B cell (primary cell): ENCODE measurements at regions not wholly inside any gene's neighbourhood (a gene's known extent, or its start where the extent isn't known, plus 50 kb on each side); places are given as distances from the start of the nearest gene placed in this dataset.

ENCODE experiments used
- ATAC-seq: fragments of 200-7000 bp; cut with Tn5 transposase; one replicate; pipeline ENCODE4 v1.10.0; 2021; ENCODE audit warnings: low read depth, mild to moderate bottlenecking, moderate number of reproducible peaks, moderate library complexity
- CTCF ChIA-PET: fragments of 350-600 bp; sonication (Branson Sonifier 250); formaldehyde crosslinking; loops from one replicate; lab custom pipeline; 2021; ENCODE audit warnings: antibody characterized with exemption, inconsistent platforms; lab: Charles Lee
- POLR2A ChIA-PET: fragments of 350-600 bp; sonication (Branson Sonifier 250); formaldehyde crosslinking; loops from one replicate; lab custom pipeline; 2021; ENCODE audit warnings: antibody characterized with exemption; lab: Charles Lee
- DNase-seq: peaks from one replicate; pipeline ENCODE4 v3.0.0; 2013
- H2AFZ ChIP-seq: 2 replicates; pipeline ENCODE4 v1.6.1; 2012; ENCODE audit warnings: mild to moderate bottlenecking, low read depth, low read length; ENCODE audit not compliant: insufficient read depth, poor library complexity, severe bottlenecking
- H3K27ac ChIP-seq, 2 donors: 1 replicate in 1 of 2; 2 replicates in 1 of 2; pipeline ENCODE4 v1.5.1; 2012 to 2013; ENCODE audit warnings: low read length in 2 of 2, mild to moderate bottlenecking in 2 of 2, moderate library complexity in 1 of 2
- H3K27me3 ChIP-seq, 4 experiments: fragments of 200-600 bp in 1 of 4; sonication (generic) in 1 of 4; replicated peaks in 1 of 4; 1 replicate in 2 of 4; 2 replicates in 2 of 4; pipeline versions ENCODE4 v1.6.1 to v1.7.0; 2013 to 2016; ENCODE audit warnings: low read length in 3 of 4, mild to moderate bottlenecking in 2 of 4, mixed read lengths in 1 of 4, moderate library complexity in 1 of 4; ENCODE audit not compliant: insufficient read depth in 4 of 4, control insufficient read depth in 3 of 4; ENCODE audit errors: control extremely low read depth in 1 of 4
- H3K36me3 ChIP-seq, 2 experiments: replicated peaks in 1 of 2; 1 replicate in 1 of 2; 2 replicates in 1 of 2; pipeline versions ENCODE4 v1.6.1 to v1.7.1; 2013; ENCODE audit warnings: low read length in 1 of 2; ENCODE audit not compliant: insufficient read depth in 2 of 2, control insufficient read depth in 1 of 2; ENCODE audit errors: control extremely low read depth in 1 of 2, extremely low read depth in 1 of 2
- H3K4me1 ChIP-seq, 2 donors: fragments of 200-600 bp in 1 of 2; sonication (generic) in 1 of 2; 1 replicate in 1 of 2; 2 replicates in 1 of 2; pipeline versions ENCODE4 v1.5.1 to v1.6.1; 2013 to 2017; ENCODE audit warnings: low read length in 2 of 2; ENCODE audit not compliant: control insufficient read depth in 2 of 2, insufficient read depth in 2 of 2
- H3K4me2 ChIP-seq: replicated peaks from 2 replicates; pipeline ENCODE3; 2012; ENCODE audit warnings: mild to moderate bottlenecking, low read depth, low read length; ENCODE audit not compliant: poor library complexity, severe bottlenecking
- H3K4me3 ChIP-seq, 5 experiments: fragments of 200-600 bp in 1 of 5; sonication (generic) in 1 of 5; 1 replicate in 3 of 5; 2 replicates in 2 of 5; pipeline versions ENCODE4 v1.5.1 to v1.7.0; 2011 to 2016; ENCODE audit warnings: low read length in 4 of 5, mild to moderate bottlenecking in 4 of 5, low read depth in 2 of 5, control low read depth in 1 of 5, moderate library complexity in 1 of 5; ENCODE audit not compliant: insufficient read depth in 1 of 5; ENCODE audit errors: control extremely low read depth in 1 of 5, extremely low read depth in 1 of 5
- H3K79me2 ChIP-seq: fragments of 200-600 bp; sonication (generic); one replicate; pipeline ENCODE4 v1.6.0; 2016; ENCODE audit warnings: low read length; ENCODE audit not compliant: control insufficient read depth, insufficient read depth
- H3K9ac ChIP-seq: fragments of 200-600 bp; sonication (generic); 2 replicates; pipeline ENCODE4 v1.6.1; 2017; ENCODE audit warnings: mild to moderate bottlenecking, low read length, moderate library complexity
- H3K9me3 ChIP-seq, 3 donors: one replicate each; pipeline versions ENCODE4 v1.6.1 to v1.7.1; 2013; ENCODE audit warnings: low read length in 2 of 3; ENCODE audit not compliant: control insufficient read depth in 2 of 3, insufficient read depth in 1 of 3; ENCODE audit errors: control extremely low read depth in 1 of 3
- H4K20me1 ChIP-seq: 2 replicates; pipeline ENCODE4 v1.6.0; 2012; ENCODE audit warnings: mild to moderate bottlenecking, low read length; ENCODE audit not compliant: insufficient read depth, control insufficient read depth, poor library complexity, severe bottlenecking
- H3K27ac Mint-ChIP-seq: one replicate; pipeline ENCODE4 v1.8.0; 2021; ENCODE audit warnings: mixed read lengths
- H3K27me3 Mint-ChIP-seq: one replicate; pipeline ENCODE4 v1.8.0; 2021; ENCODE audit warnings: mixed read lengths
- H3K4me1 Mint-ChIP-seq: one replicate; pipeline ENCODE4 v1.8.0; 2021; ENCODE audit warnings: mixed read lengths
- H3K4me3 Mint-ChIP-seq: one replicate; pipeline ENCODE4 v1.8.0; 2021; ENCODE audit warnings: mixed read lengths
- H3K9me3 Mint-ChIP-seq: one replicate; pipeline ENCODE4 v1.8.0; 2022; ENCODE audit warnings: mixed read lengths; ENCODE audit not compliant: insufficient read depth
- EZH2 ChIP-seq: IDR thresholded peaks from 2 replicates; pipeline ENCODE4 v1.6.1; 2012; ENCODE audit warnings: borderline replicate concordance, low read depth, mild to moderate bottlenecking, moderate library complexity, low read length; ENCODE audit not compliant: insufficient read depth, poor library complexity, severe bottlenecking
- WGBS: methylation state at CpG from one replicate; pipeline ENCODE4 v1.1.5; 2013; ENCODE audit warnings: missing lambda C conversion rate; ENCODE audit not compliant: insufficient coverage; 5-methylcytosine and 5-hydroxymethylcytosine counted together
- intact Hi-C: fragments of 100-400 bp; cut with micrococcal nuclease; formaldehyde crosslinking; loops from one replicate; pipeline ENCODE4 v1.10.0; 2022
- TF ChIP-seq, protein P1 (sequence below): fragments of 200-600 bp; IDR thresholded peaks from one replicate; pipeline ENCODE4 v1.8.0; 2022; ENCODE audit warnings: antibody characterized with exemption, mild to moderate bottlenecking

DNA sequence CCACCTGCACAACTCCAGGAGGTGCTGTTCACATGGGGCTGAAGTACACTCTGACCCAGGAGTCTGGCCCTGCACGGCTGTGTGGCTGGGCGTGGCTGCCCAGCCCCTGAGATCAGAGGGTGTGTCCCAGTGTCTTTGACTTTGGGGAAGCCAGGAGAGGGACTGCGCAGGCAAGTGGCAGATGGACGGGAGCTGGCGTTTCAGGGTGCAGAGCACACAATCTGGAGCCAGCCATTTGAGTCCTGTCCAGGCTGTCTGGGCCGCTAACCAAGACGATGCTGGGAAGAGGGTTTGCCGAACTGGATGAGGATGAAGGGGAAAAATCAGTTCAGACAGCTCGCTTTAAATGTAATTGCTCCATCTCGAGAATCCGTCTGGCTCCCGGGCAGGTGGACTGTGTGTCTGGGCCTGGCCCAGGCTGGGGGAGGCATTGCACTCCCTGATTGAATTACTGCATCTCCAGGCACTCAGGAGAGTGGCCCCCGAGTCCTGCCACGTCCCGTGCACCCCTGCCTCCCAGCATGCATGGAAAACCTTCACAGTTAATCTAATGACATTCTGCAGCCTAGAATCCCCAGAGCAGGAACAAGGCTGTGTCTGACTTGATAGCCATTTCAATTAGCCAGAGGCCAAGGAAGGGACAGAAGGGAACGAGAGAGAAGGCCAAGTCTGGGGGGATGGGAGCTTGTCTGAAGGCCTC lies 120.8 kb upstream of the NANOS1 start:
- POLR2A ChIA-PET: no interaction called here
- 87% methylated on average over 16 of the region's 16 CpGs for WGBS
- Histone ChIP-seq H3K9ac (no peak overlapping the region), H3K36me3 (no peaks in the 10 kb centered on the region), H3K4me1 (no peaks in the 10 kb centered on the region), H3K4me3 (no peak overlapping the region), H3K79me2 (no peaks in the 10 kb centered on the region), H3K4me2 (no peak overlapping the region), H3K27ac (no peak overlapping the region), H3K27me3 (no peaks in the 10 kb centered on the region), H2AFZ (no peak overlapping the region), H3K9me3 (no peaks in the 10 kb centered on the region), H4K20me1 (no peaks in the 10 kb centered on the region)
- no peaks in the 10 kb centered on the region for H3K9me3 Mint-ChIP-seq
- TF ChIP-seq, protein P1, sequence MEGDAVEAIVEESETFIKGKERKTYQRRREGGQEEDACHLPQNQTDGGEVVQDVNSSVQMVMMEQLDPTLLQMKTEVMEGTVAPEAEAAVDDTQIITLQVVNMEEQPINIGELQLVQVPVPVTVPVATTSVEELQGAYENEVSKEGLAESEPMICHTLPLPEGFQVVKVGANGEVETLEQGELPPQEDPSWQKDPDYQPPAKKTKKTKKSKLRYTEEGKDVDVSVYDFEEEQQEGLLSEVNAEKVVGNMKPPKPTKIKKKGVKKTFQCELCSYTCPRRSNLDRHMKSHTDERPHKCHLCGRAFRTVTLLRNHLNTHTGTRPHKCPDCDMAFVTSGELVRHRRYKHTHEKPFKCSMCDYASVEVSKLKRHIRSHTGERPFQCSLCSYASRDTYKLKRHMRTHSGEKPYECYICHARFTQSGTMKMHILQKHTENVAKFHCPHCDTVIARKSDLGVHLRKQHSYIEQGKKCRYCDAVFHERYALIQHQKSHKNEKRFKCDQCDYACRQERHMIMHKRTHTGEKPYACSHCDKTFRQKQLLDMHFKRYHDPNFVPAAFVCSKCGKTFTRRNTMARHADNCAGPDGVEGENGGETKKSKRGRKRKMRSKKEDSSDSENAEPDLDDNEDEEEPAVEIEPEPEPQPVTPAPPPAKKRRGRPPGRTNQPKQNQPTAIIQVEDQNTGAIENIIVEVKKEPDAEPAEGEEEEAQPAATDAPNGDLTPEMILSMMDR: no peak
- TF ChIP-seq EZH2: no peak
- ATAC-seq (no peak), DNase-seq (no peak)
- H3K27ac Mint-ChIP-seq: no peak overlapping the region
- intact Hi-C loops: no loop called here
- CTCF ChIA-PET: no interaction called here
- H3K27me3 Mint-ChIP-seq: peaks cover 22% of the 10 kb centered on the region
- H3K4me1 Mint-ChIP-seq: no peaks in the 10 kb centered on the region
- no peak overlapping the region for H3K4me3 Mint-ChIP-seq

DNA sequence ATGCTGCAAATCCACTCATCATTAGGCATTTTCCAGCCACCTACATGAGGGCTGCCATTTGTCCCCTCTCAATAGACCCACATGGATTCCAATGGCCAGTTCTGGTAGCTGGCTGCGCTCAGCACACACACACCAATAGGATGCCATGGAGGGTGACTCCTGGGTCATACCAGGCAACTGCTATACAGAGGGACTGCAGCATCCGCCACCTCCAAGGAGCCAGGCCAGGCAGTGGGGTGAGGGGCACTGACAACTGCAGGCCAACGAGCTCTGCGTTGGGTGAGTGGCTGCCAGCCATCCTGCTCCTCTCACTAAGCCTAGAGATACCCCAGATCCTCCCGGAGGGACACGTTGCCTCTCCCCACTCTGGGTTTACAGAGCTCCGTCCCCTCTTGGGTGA lies 118.8 kb upstream of the NANOS1 start:
- DNase-seq (no peak), ATAC-seq (no peak)
- POLR2A ChIA-PET: no interaction called here
- CTCF ChIA-PET: no interaction called here
- no peaks in the 10 kb centered on the region for H3K9me3 Mint-ChIP-seq
- H3K4me1 ChIP-seq: no peaks in the 10 kb centered on the region
- H4K20me1 ChIP-seq: no peaks in the 10 kb centered on the region
- peaks cover 14% of the 10 kb centered on the region for H3K27me3 Mint-ChIP-seq
- no peak overlapping the region for H3K4me3 ChIP-seq
- H2AFZ ChIP-seq: no peak overlapping the region
- no peak for TF ChIP-seq EZH2
- 93% methylated on average over 4 of the region's 7 CpGs for WGBS
- H3K27ac Mint-ChIP-seq: no peak overlapping the region
- no peak overlapping the region for H3K4me3 Mint-ChIP-seq
- H3K79me2 ChIP-seq: no peaks in the 10 kb centered on the region
- H3K4me1 Mint-ChIP-seq: no peaks in the 10 kb centered on the region
- H3K9ac ChIP-seq: no peak overlapping the region
- H3K36me3 ChIP-seq: no peaks in the 10 kb centered on the region
- H3K4me2 ChIP-seq: no peak overlapping the region
- intact Hi-C loops: no loop called here
- H3K27ac ChIP-seq: no peak overlapping the region
- H3K9me3 ChIP-seq: no peaks in the 10 kb centered on the region
- peaks cover 0 to 6% (median 0%) of the 10 kb centered on the region in 4 experiments for H3K27me3 ChIP-seq
